ENCODE measurements at regions not wholly inside any gene's neighbourhood (a gene's known extent, or its start where the extent isn't known, plus 50 kb on each side); places are given as distances from the start of the nearest gene placed in this dataset.

DNA sequence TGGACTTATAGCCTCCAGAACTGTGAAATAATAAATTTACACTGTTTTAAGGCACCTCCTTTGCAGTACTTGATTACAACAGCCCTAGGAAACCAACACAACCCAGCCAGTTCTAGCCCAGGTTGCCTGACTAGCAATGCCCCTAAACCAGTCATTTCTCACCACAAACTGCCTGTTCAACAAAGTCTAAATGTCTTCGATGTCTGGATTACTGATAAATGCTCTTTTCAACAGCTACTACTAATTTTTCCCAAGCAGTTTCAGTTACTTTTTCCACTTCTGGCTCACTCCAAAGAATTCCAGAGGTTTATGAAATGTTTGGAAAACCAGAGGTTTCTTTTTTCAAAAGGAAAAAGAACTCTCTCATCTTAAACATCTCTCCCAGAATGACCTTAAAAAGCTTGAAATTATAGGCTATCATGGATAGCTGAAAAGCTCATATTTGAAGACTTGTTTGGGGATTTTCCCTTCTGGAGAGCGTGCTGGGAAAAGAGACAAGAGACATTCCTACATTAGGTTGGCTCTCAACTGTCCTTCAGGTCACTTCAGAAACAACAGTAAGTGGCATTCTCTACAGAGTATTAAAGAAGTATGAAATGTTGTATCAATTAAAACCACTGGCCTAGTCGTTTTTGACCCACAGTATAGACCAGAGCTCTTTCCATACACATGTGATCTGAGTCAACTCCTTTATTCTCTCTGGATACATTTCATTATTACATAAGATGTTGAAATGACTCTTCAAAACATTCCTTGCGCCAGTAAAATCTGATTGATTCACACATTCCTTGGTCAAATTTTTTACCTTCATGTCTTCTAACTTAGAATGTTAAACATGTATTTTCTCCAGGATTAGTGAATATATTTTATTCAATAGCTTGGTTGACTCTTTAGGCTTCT is 265.9 kb downstream of the COL12A1 start:
- Histone ChIP-seq H3K9me3 (ENCODE audit: control insufficient read depth, insufficient read depth, low read length) (no peaks in the 10 kb centered on the region), H3K4me3 (ENCODE audit: low read depth, low read length) (no peak overlapping the region), H3K27me3 (ENCODE audit: control insufficient read depth, insufficient read depth, low read length) (no peaks in the 10 kb centered on the region), H3K27ac (ENCODE audit: low read depth, low read length) (no peak overlapping the region)
- TF ChIP-seq, protein P1, sequence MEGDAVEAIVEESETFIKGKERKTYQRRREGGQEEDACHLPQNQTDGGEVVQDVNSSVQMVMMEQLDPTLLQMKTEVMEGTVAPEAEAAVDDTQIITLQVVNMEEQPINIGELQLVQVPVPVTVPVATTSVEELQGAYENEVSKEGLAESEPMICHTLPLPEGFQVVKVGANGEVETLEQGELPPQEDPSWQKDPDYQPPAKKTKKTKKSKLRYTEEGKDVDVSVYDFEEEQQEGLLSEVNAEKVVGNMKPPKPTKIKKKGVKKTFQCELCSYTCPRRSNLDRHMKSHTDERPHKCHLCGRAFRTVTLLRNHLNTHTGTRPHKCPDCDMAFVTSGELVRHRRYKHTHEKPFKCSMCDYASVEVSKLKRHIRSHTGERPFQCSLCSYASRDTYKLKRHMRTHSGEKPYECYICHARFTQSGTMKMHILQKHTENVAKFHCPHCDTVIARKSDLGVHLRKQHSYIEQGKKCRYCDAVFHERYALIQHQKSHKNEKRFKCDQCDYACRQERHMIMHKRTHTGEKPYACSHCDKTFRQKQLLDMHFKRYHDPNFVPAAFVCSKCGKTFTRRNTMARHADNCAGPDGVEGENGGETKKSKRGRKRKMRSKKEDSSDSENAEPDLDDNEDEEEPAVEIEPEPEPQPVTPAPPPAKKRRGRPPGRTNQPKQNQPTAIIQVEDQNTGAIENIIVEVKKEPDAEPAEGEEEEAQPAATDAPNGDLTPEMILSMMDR (IDR thresholded peaks at IDR 0.05; ENCODE audit: low read depth, low read length), result no peak
- ChIA-PET CTCF (no interaction called here), POLR2A (no interaction called here)
- no peak for DNase-seq (ENCODE audit: low read depth, low spot score)

- no peaks in the 10 kb centered on the region for H3K27me3 ChIP-seq (ENCODE audit: control insufficient read depth, insufficient read depth, low read length)
- H3K27ac ChIP-seq (ENCODE audit: low read depth, low read length), result no peak overlapping the region
- H3K9me3 ChIP-seq (ENCODE audit: control insufficient read depth, insufficient read depth, low read length), result no peaks in the 10 kb centered on the region
- TF ChIP-seq, protein P1 (IDR thresholded peaks at IDR 0.05; ENCODE audit: low read depth, low read length), result no peak
- ChIA-PET POLR2A (no interaction called here), CTCF (no interaction called here)
- no peak for DNase-seq (ENCODE audit: low read depth, low spot score)
- no peak overlapping the region for H3K4me3 ChIP-seq (ENCODE audit: low read depth, low read length)
Measured at GRCh38 chr6:74939151-74939708, 266.6 kb downstream of the COL12A1 start.

DNA sequence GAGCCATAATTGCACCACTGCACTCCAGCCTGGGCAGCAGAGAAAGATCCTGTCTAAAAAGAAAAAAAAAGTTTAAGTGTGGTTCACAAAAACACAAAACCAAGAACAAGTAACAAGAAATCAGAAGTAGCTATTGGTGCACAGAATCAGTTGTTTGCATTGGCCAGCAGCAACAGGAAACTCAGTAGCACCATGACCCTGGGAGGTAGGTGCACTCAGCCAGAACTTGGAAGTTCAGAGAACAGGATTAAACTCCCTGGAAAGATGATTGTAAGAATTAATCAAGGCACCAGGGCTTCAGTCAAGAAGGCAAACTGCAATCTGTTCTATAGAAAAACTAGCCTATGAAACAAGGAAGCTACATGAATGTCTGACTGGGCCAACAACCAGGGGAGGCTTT is 267.9 kb downstream of the COL12A1 start:
- CTCF ChIA-PET, result interaction anchor here (0.6 kb wide), 1 partner anchor 274 kb away, joined by 4 read pairs; no protein-coding TSS in a partner anchor
- Histone ChIP-seq H3K27ac (ENCODE audit: low read depth, low read length) (no peak overlapping the region), H3K4me3 (ENCODE audit: low read depth, low read length) (no peak overlapping the region), H3K9me3 (ENCODE audit: control insufficient read depth, insufficient read depth, low read length) (no peaks in the 10 kb centered on the region), H3K27me3 (ENCODE audit: control insufficient read depth, insufficient read depth, low read length) (no peaks in the 10 kb centered on the region)
- POLR2A ChIA-PET, result no interaction called here
- TF ChIP-seq, protein P1 (IDR thresholded peaks at IDR 0.05; ENCODE audit: low read depth, low read length), result no peak
- no peak for DNase-seq (ENCODE audit: low read depth, low spot score)

DNA sequence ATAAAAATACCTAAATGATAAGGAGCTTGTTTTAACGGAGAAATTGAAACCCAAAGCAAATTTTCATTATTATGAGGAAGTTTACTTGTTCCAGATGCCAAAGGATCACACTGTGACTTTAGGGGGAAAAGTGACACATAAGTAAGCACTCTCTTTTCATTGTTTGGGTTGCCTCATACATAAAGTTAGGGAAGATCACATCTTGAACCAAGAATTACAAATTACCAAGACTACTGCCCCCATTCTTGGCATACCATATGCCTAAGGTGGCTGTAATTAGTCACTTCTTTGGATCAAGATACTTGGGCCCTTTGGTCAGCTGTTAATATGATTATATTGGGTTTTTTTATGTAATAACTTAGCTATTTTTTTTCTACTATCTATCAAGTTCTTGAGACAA is 269.0 kb downstream of the COL12A1 start:
- Histone ChIP-seq H3K9me3 (ENCODE audit: control insufficient read depth, insufficient read depth, low read length) (no peaks in the 10 kb centered on the region), H3K27me3 (ENCODE audit: control insufficient read depth, insufficient read depth, low read length) (no peaks in the 10 kb centered on the region), H3K27ac (ENCODE audit: low read depth, low read length) (no peak overlapping the region), H3K4me3 (ENCODE audit: low read depth, low read length) (no peak overlapping the region)
- ChIA-PET POLR2A (no interaction called here), CTCF (no interaction called here)
- TF ChIP-seq, protein P1 (IDR thresholded peaks at IDR 0.05; ENCODE audit: low read depth, low read length), result no peak
- no peak for DNase-seq (ENCODE audit: low read depth, low spot score)

DNA sequence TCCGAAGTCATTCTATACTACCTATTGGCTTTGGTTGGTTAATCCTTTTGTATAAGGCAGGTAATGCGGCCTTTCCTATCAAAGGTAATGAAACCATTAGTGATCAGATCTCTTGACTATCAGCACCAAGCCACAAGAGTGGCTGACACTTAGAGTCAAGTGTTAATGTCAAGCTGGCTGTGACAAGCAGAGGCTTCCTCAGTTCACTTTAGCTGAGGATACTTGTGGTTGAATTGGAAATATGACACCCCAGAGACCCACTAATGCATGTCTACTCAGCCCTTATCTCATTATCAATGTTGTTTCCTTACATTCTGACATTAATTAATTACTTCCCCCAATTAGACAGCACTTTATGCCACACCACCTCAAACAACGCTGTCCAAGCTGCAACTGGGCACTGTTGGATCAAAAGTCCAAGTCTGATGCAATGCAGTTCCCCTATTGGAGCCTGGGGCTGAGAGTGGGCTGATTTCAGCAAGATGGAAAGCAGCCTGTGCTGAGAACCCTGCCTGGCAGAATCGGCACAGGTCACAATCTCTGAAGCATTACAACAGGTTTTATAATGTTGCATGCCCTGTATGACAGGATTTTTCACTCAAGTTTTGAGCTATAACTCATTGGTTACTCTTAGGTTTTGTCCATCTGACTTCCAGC is 273.5 kb downstream of the COL12A1 start:
- Histone ChIP-seq H3K9me3 (ENCODE audit: control insufficient read depth, insufficient read depth, low read length) (no peaks in the 10 kb centered on the region), H3K27ac (ENCODE audit: low read depth, low read length) (no peak overlapping the region), H3K27me3 (ENCODE audit: control insufficient read depth, insufficient read depth, low read length) (no peaks in the 10 kb centered on the region), H3K4me3 (ENCODE audit: low read depth, low read length) (no peak overlapping the region)
- ChIA-PET CTCF (interaction anchor here (0.9 kb wide), 1 partner anchor 842 kb away, joined by 3 read pairs; no protein-coding TSS in a partner anchor), POLR2A (no interaction called here)
- no peak for DNase-seq (ENCODE audit: low read depth, low spot score)
- TF ChIP-seq, protein P1 (IDR thresholded peaks at IDR 0.05; ENCODE audit: low read depth, low read length), result no peak

All from AG04450 (cell line).